Esophagus muscularis mucosa (tissue), 4 donors: ENCODE measurements at regions not wholly inside any gene's neighbourhood (a gene's known extent, or its start where the extent isn't known, plus 50 kb on each side); places are given as distances from the start of the nearest gene placed in this dataset.
"Not testable (repeated sequence)": the region's sequence is repeated elsewhere in the genome, so short reads cannot be mapped to it uniquely, and the experiment has no call there.

Experiments used
- DNase-seq: peaks from one replicate; pipeline ENCODE4 v3.0.0-alpha.2; 2017; ENCODE audit errors: extremely low spot score
- H3K27ac ChIP-seq, 4 donors: fragments of 200-600 bp; sonication (generic); replicated peaks in 1 of 4; 1 replicate in 3 of 4; 2 replicates in 1 of 4; pipeline ENCODE4 v1.5.1; 2016 to 2019; ENCODE audit warnings: mild to moderate bottlenecking in 1 of 4
- H3K27me3 ChIP-seq, 4 donors: fragments of 200-600 bp; sonication (generic); one replicate each; pipeline versions ENCODE4 v1.5.1 to v1.6.0; 2016 to 2019
- H3K36me3 ChIP-seq, 4 donors: fragments of 200-600 bp; sonication (generic); one replicate each; pipeline ENCODE4 v1.5.1; 2016 to 2019
- H3K4me1 ChIP-seq, 4 donors: fragments of 200-600 bp; sonication (generic); one replicate each; pipeline ENCODE4 v1.5.1; 2016 to 2019
- H3K4me3 ChIP-seq, 4 donors: fragments of 200-600 bp; sonication (generic); 1 replicate in 2 of 4; 2 replicates in 2 of 4; pipeline ENCODE4 v1.5.1; 2016 to 2019; ENCODE audit warnings: mild to moderate bottlenecking in 4 of 4, moderate library complexity in 1 of 4
- H3K9me3 ChIP-seq, 4 donors: fragments of 200-600 bp; sonication (generic); 1 replicate in 3 of 4; 2 replicates in 1 of 4; pipeline ENCODE4 v1.5.1; 2016 to 2019
- EP300 ChIP-seq: sonication (generic); formaldehyde crosslinking; IDR thresholded peaks from one replicate; pipeline ENCODE4 v1.6.1; 2017; ENCODE audit warnings: antibody characterized with exemption
- POLR2A ChIP-seq: fragments of 450-650 bp; IDR thresholded peaks from one replicate; pipeline ENCODE4 v1.6.1; 2017; ENCODE audit warnings: antibody characterized with exemption, moderate library complexity, mild to moderate bottlenecking, low read depth
- POLR2AphosphoS5 ChIP-seq, 2 donors: sonication (generic); formaldehyde crosslinking; IDR thresholded peaks; one replicate each; pipeline ENCODE4 v1.6.1; 2017; ENCODE audit warnings: antibody characterized with exemption in 2 of 2
- WGBS: methylation state at CpG from one replicate; pipeline ENCODE4 v1.1.5; 2018; 5-methylcytosine and 5-hydroxymethylcytosine counted together
- intact Hi-C: fragments of 100-400 bp; cut with DNase I; formaldehyde crosslinking; loops from one replicate; pipeline ENCODE4 v1.15.1; 2023
- TF ChIP-seq, protein P1 (sequence below), 3 experiments: fragments of 200-600 bp in 2 of 3; fragments of 450-650 bp in 1 of 3; sonication (generic) in 2 of 3; IDR thresholded peaks; one replicate each; pipeline ENCODE4 v1.5.1; 2017 to 2019; ENCODE audit warnings: antibody characterized with exemption in 3 of 3, mild to moderate bottlenecking in 2 of 3, moderate library complexity in 1 of 3

DNA sequence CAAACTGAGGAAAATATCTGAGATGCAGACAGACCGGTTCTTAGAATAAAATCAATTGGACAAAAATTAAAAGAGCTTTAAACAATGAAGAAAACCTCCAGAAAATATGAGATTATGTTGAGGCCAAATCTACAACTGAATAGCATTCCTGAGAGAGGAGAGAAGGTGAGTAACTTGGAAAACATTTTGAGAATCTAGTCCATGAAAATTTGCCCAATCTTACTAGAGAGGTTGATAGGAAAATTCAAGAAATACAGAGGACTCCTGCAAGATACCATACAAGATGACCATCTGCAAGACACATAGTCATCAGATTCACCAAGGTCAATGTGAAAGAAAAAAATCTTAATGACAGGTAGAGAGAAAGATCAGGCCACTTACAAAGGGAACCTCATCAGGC, 437.7 kb upstream of the ADGRB3 start:
- TF ChIP-seq POLR2A (no peak), EP300 (no peak), POLR2AphosphoS5 (IDR thresholded peaks at IDR 0.05) (no peak)
- TF ChIP-seq, protein P1, sequence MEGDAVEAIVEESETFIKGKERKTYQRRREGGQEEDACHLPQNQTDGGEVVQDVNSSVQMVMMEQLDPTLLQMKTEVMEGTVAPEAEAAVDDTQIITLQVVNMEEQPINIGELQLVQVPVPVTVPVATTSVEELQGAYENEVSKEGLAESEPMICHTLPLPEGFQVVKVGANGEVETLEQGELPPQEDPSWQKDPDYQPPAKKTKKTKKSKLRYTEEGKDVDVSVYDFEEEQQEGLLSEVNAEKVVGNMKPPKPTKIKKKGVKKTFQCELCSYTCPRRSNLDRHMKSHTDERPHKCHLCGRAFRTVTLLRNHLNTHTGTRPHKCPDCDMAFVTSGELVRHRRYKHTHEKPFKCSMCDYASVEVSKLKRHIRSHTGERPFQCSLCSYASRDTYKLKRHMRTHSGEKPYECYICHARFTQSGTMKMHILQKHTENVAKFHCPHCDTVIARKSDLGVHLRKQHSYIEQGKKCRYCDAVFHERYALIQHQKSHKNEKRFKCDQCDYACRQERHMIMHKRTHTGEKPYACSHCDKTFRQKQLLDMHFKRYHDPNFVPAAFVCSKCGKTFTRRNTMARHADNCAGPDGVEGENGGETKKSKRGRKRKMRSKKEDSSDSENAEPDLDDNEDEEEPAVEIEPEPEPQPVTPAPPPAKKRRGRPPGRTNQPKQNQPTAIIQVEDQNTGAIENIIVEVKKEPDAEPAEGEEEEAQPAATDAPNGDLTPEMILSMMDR (IDR thresholded peaks at IDR 0.05), result no peak
- 83% methylated on average over 1 of the region's 1 CpG for WGBS
- DNase-seq, result no peak
- intact Hi-C loops, result no loop called here
- Histone ChIP-seq H3K9me3 (peaks cover 0 to 5% (median 4%) of the 10 kb centered on the region in 4 donors), H3K27me3 (no peaks in the 10 kb centered on the region), H3K27ac (no peak overlapping the region), H3K4me1 (no peaks in the 10 kb centered on the region), H3K36me3 (no peaks in the 10 kb centered on the region), H3K4me3 (no peak overlapping the region)

GRCh38 chr6:68196645-68197044, 438.4 kb upstream of the ADGRB3 start:
- peaks cover 0 to 5% (median 4%) of the 10 kb centered on the region in 4 donors for H3K9me3 ChIP-seq
- H3K4me3 ChIP-seq, result no peak overlapping the region
- H3K27ac ChIP-seq, result no peak overlapping the region
- no peak for DNase-seq
- intact Hi-C loops, result no loop called here
- 36% methylated on average over 3 of the region's 3 CpGs for WGBS
- no peaks in the 10 kb centered on the region for H3K4me1 ChIP-seq
- no peaks in the 10 kb centered on the region for H3K36me3 ChIP-seq
- H3K27me3 ChIP-seq, result no peaks in the 10 kb centered on the region
- TF ChIP-seq EP300, result no peak
- TF ChIP-seq, protein P1 (IDR thresholded peaks at IDR 0.05), result no peak
- TF ChIP-seq POLR2A, result no peak
- no peak for TF ChIP-seq POLR2AphosphoS5 (IDR thresholded peaks at IDR 0.05)

DNA sequence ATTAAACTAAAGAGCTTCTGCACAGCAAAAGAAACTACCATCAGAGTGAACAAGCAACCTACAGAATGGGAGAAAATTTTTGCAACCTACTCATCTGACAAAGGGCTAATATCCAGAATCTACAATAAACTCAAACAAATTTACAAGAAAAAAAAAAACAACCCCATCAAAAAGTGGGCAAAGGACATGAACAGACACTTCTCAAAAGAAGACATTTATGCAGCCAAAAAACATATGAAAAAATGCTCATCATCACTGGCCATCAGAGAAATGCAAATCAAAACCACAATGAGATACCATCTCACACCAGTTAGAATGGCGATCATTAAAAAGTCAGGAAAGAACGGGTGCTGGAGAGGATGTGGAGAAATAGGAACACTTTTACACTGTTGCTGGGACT, 439.3 kb upstream of the ADGRB3 start:
- H3K36me3 ChIP-seq, H3K9me3 ChIP-seq, intact Hi-C loops, DNase-seq, H3K4me3 ChIP-seq, H3K27me3 ChIP-seq, H3K4me1 ChIP-seq, H3K27ac ChIP-seq: not testable (repeated sequence)
- WGBS, result 90% methylated on average over 2 of the region's 2 CpGs

DNA sequence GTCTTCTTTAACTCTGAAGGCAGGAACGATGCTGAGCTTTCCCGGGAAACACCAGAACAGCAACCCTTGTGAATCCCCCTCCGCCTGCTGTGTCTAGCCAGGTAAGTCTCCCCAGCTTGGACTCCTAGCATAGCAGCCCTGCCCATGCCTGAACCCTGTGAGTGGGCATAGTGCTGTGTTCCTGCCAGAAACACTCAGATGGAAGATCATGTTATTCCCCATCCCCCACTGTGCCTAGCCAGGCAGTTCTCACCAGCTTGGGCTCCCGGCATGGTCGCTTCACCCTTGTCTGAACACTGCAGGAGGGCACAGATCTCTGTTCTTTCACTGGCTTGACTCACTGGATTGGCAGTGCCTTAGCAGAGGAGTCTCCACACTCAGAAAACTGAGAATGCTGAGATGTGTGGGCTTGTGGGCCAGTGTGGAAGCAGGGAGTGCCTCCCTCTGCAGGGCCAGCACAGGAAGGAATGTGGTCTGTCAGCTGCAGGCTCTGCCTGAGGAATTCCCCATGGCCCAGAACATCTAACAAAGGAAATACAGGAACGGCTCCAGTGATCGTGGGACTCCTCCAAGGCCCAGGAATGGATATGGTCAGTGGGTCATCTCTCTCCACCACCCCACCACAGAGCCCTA, 440.1 kb upstream of the ADGRB3 start:
- no peak for DNase-seq
- Histone ChIP-seq H3K27me3 (no peaks in the 10 kb centered on the region), H3K4me3 (no peak overlapping the region), H3K36me3 (no peaks in the 10 kb centered on the region), H3K9me3 (peaks cover 0 to 2% (median 0%) of the 10 kb centered on the region in 4 donors), H3K27ac (no peak overlapping the region), H3K4me1 (no peaks in the 10 kb centered on the region)
- TF ChIP-seq EP300 (no peak), POLR2AphosphoS5 (IDR thresholded peaks at IDR 0.05) (no peak), POLR2A (no peak)
- TF ChIP-seq, protein P1 (IDR thresholded peaks at IDR 0.05), result no peak
- WGBS, result 81% methylated on average over 7 of the region's 7 CpGs
- intact Hi-C loops, result no loop called here

DNA sequence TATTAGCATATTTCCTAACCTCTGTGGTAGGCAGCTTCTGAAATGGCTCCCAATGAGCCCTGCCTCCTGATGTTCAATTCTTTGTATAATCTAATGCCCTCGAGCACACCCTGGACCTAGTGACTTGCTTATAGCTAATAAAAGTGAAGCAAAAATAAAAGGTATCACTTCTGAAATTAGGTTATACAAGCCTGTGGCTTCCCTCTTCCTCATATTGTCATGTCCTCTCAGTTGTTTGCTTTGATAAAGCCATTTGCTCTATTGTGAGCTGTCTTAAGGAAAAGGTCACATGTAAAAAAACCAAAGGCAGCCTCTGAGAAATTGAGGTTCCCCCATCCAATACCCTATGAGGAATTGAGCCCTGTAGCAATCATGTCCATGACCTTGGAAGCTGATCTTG, 442.1 kb upstream of the ADGRB3 start:
- Histone ChIP-seq H3K9me3 (no peaks in the 10 kb centered on the region), H3K4me3 (no peak overlapping the region), H3K4me1 (no peaks in the 10 kb centered on the region), H3K27me3 (no peaks in the 10 kb centered on the region), H3K27ac (no peak overlapping the region), H3K36me3 (no peaks in the 10 kb centered on the region)
- 68% methylated on average over 1 of the region's 1 CpG for WGBS
- TF ChIP-seq EP300 (no peak), POLR2A (no peak), POLR2AphosphoS5 (IDR thresholded peaks at IDR 0.05) (no peak)
- TF ChIP-seq, protein P1 (IDR thresholded peaks at IDR 0.05), result no peak
- no peak for DNase-seq
- intact Hi-C loops, result no loop called here
